NCI-H187 treated with DMSO at 0.1 percent for 48 hours (cell line): ENCODE measurements at regions not wholly inside any gene's neighbourhood (a gene's known extent, or its start where the extent isn't known, plus 50 kb on each side); places are given as distances from the start of the nearest gene placed in this dataset.
"Not testable (repeated sequence)": the region's sequence is repeated elsewhere in the genome, so short reads cannot be mapped to it uniquely, and the experiment has no call there.

ENCODE experiments used
- DNase-seq: peaks from one replicate; lab custom pipeline; 2025; lab: John Stamatoyannopoulos, UW

GRCh38 chr14:95597784-95598211 lies 62.9 kb downstream of the GLRX5 start:
- no peak for DNase-seq

DNA sequence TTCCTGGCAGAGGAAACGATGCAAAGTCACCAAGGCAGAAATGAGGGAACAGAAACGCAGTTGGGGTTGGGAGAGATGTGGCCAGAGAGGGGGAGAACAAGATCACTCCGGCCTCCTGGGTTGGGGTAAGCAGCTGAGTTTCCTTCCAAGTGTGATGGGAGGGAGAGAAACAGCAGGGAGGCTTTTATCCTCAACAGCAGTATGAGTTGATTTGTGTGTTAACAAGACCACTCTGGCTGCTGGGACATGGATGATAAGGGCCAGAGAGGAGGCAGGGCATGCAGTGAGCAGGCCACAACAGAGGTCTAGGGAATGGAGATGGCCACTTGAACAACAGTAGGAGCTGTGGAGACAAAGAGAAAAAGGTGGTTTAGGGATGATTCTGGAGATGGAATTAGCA lies 66.8 kb downstream of the GLRX5 start:
- peak; percentile 30 for DNase-seq

DNA sequence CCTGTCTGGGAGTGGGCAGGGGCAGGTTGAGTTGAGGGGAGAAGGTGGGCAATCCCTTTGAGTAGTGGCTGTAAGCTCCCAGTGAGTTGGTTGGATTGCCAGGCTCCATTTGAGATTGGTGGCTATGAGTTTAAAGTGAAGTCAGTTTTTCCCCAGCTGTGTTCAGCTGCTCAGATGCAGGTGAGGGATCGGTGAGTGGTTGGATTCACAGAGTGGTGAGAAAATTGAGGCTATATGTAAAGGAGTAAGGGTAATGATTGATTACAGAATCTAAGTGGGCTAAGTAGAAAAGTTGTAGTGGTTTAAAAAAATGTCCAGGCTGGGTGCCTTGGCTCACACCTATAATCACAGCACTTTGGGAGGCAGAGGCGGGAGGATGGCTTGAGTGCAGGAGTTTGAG lies 68.6 kb downstream of the GLRX5 start:
- DNase-seq, result no peak

DNA sequence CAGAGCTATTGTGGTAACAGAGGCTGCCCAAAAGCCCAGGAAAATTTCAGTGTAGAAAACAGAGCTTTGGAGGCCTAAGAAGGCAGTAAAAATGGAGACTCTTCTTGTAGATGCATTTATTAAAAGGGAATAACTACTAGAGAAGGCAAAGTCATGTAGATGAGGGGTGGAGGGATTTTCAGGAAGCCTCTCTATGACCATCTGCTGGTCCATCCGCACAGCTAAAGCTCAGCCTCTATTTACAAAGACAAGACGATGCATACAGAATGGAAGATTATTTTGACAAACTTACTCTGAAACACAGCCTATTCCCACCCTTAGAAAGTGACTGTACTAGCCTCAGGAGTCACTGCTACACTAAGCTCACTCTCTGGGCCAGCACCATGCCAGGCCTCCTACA lies 71.4 kb downstream of the GLRX5 start:
- no peak for DNase-seq

GRCh38 chr14:95608637-95609235 lies 73.9 kb downstream of the GLRX5 start:
- no peak for DNase-seq

- no peak for DNase-seq
Measured at GRCh38 chr14:95609398-95609990, 74.6 kb downstream of the GLRX5 start.

GRCh38 chr14:95611293-95611880 lies 74.8 kb upstream of the TCL1B start:
- no peak for DNase-seq

GRCh38 chr14:95614349-95614748 lies 71.9 kb upstream of the TCL1B start:
- DNase-seq, result no peak

GRCh38 chr14:95616745-95617144 lies 69.5 kb upstream of the TCL1B start:
- no peak for DNase-seq

GRCh38 chr14:95619785-95620417 lies 66.3 kb upstream of the TCL1B start:
- DNase-seq, result no peak

- DNase-seq, result no peak
Measured at GRCh38 chr14:95620659-95621059, 65.6 kb upstream of the TCL1B start.

DNA sequence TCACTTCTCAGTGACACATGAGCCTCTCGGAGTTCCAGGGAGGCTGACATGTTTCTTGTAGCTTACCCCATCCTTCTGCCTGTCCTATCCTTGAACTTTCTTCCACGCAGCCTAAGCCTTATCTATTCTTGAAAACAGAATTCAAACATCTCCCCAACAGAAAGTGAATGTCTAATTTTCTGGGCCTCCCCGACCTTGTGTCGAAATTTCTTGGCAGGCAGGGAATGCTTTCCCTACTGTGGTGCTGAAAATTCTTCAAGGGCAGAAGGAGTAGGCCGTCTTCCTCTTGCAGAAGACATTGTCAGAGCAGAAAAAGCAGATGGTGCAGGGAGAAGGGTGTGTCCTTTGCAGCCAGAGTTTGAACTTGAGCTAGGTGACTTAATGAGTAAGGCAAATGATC lies 63.0 kb upstream of the TCL1B start:
- DNase-seq, result no peak

- DNase-seq, result not testable (repeated sequence)
Measured at GRCh38 chr14:95625710-95626109, 60.5 kb upstream of the TCL1B start.

DNA sequence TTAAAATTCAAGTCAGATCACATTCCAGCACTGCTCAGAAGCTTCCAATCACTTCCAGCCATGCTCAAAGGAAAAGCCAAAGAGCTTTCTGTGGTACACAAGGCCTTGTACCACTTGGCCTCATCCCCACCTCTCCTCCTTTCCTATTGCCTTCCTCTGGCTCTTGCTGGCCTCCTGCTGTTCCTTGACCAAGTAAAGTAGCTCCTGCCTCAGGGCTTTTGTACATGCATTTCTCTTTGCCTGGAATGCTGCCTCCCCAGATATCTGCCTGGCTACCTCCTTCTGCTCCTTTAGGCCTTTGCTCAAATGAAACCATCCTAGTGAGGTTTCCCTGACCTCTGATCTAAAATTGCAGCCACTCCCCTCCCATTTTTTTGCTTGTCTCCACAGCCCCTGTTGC lies 51.2 kb upstream of the TCL1B start:
- no peak for DNase-seq
